Peyer's patch (tissue), 4 donors: ENCODE measurements at regions not wholly inside any gene's neighbourhood (a gene's known extent, or its start where the extent isn't known, plus 50 kb on each side); places are given as distances from the start of the nearest gene placed in this dataset.

Source experiments
- DNase-seq, 3 donors: peaks; one replicate each; pipeline ENCODE4 v3.0.0-alpha.2; 2017 to 2019
- H3K27ac ChIP-seq, 4 donors: fragments of 200-600 bp; sonication (generic); one replicate each; pipeline ENCODE4 v1.5.1; 2016 to 2019
- H3K27me3 ChIP-seq, 2 donors: fragments of 200-600 bp; sonication (generic); one replicate each; pipeline ENCODE4 v1.5.1; 2019
- H3K36me3 ChIP-seq, 3 donors: fragments of 200-600 bp; sonication (generic); one replicate each; pipeline ENCODE4 v1.5.1; 2016 to 2019
- H3K4me1 ChIP-seq, 4 donors: fragments of 200-600 bp; sonication (generic); one replicate each; pipeline ENCODE4 v1.5.1; 2016 to 2019
- H3K4me3 ChIP-seq, 4 donors: fragments of 200-600 bp; sonication (generic); 1 replicate in 3 of 4; 2 replicates in 1 of 4; pipeline ENCODE4 v1.5.1; 2016 to 2019; ENCODE audit warnings: mild to moderate bottlenecking in 1 of 4
- H3K9me3 ChIP-seq, 4 donors: fragments of 200-600 bp; sonication (generic); one replicate each; pipeline ENCODE4 v1.5.1; 2016 to 2019; ENCODE audit warnings: mild to moderate bottlenecking in 1 of 4
- POLR2A ChIP-seq, 2 donors: fragments of 450-650 bp; IDR thresholded peaks; one replicate each; pipeline ENCODE4 v1.5.1; 2017; ENCODE audit warnings: antibody characterized with exemption in 2 of 2, mild to moderate bottlenecking in 2 of 2, moderate library complexity in 2 of 2
- TF ChIP-seq, protein P1 (sequence below), 6 experiments: fragments of 450-650 bp in 4 of 6; fragments of 200-600 bp in 2 of 6; sonication (generic) in 1 of 6; IDR thresholded peaks; one replicate each; pipeline ENCODE4 v1.5.1; 2017 to 2019; ENCODE audit warnings: antibody characterized with exemption in 6 of 6, mild to moderate bottlenecking in 3 of 6, moderate library complexity in 1 of 6

GRCh38 chr14:97640031-97640430 is 842.8 kb downstream of the VRK1 start:
- no peaks in the 10 kb centered on the region for H3K27me3 ChIP-seq
- no peak overlapping the region for H3K4me3 ChIP-seq
- no peak for DNase-seq
- H3K9me3 ChIP-seq: no peaks in the 10 kb centered on the region
- H3K4me1 ChIP-seq: no peaks in the 10 kb centered on the region
- TF ChIP-seq, protein P1, sequence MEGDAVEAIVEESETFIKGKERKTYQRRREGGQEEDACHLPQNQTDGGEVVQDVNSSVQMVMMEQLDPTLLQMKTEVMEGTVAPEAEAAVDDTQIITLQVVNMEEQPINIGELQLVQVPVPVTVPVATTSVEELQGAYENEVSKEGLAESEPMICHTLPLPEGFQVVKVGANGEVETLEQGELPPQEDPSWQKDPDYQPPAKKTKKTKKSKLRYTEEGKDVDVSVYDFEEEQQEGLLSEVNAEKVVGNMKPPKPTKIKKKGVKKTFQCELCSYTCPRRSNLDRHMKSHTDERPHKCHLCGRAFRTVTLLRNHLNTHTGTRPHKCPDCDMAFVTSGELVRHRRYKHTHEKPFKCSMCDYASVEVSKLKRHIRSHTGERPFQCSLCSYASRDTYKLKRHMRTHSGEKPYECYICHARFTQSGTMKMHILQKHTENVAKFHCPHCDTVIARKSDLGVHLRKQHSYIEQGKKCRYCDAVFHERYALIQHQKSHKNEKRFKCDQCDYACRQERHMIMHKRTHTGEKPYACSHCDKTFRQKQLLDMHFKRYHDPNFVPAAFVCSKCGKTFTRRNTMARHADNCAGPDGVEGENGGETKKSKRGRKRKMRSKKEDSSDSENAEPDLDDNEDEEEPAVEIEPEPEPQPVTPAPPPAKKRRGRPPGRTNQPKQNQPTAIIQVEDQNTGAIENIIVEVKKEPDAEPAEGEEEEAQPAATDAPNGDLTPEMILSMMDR (IDR thresholded peaks at IDR 0.05): no peak
- no peak for TF ChIP-seq POLR2A (IDR thresholded peaks at IDR 0.05)
- no peaks in the 10 kb centered on the region for H3K36me3 ChIP-seq
- no peak overlapping the region for H3K27ac ChIP-seq

DNA sequence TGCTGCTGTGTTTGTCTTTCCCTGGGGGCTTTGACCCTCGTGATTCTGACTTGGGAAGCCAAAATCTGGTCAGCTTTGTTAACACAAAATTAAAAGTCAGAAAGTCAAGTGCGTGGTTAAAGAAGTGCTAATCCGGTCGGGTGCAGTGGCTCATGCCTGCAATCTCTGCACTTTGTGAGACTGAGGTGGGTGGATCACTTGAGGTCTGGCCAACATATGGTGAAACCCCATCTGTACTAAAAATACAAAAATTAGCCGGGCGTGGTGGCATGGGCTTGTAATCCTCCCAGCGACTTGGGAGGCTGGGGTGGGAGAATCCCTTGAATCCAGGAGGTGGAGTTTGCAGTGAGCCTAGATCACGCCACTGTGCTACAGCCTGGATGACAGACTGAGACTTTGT is 844.6 kb downstream of the VRK1 start:
- H3K9me3 ChIP-seq: no peaks in the 10 kb centered on the region
- H3K36me3 ChIP-seq: no peaks in the 10 kb centered on the region
- no peak for DNase-seq
- TF ChIP-seq, protein P1 (IDR thresholded peaks at IDR 0.05): no peak
- TF ChIP-seq POLR2A (IDR thresholded peaks at IDR 0.05): no peak
- H3K27ac ChIP-seq: no peak overlapping the region
- no peak overlapping the region for H3K4me3 ChIP-seq
- H3K27me3 ChIP-seq: no peaks in the 10 kb centered on the region
- H3K4me1 ChIP-seq: no peaks in the 10 kb centered on the region

GRCh38 chr14:97642631-97643030 is 845.4 kb downstream of the VRK1 start:
- Histone ChIP-seq H3K4me3 (no peak overlapping the region), H3K27me3 (no peaks in the 10 kb centered on the region), H3K36me3 (no peaks in the 10 kb centered on the region), H3K4me1 (no peaks in the 10 kb centered on the region), H3K9me3 (no peaks in the 10 kb centered on the region), H3K27ac (no peak overlapping the region)
- TF ChIP-seq POLR2A (IDR thresholded peaks at IDR 0.05): no peak
- TF ChIP-seq, protein P1 (IDR thresholded peaks at IDR 0.05): no peak
- DNase-seq: no peak

DNA sequence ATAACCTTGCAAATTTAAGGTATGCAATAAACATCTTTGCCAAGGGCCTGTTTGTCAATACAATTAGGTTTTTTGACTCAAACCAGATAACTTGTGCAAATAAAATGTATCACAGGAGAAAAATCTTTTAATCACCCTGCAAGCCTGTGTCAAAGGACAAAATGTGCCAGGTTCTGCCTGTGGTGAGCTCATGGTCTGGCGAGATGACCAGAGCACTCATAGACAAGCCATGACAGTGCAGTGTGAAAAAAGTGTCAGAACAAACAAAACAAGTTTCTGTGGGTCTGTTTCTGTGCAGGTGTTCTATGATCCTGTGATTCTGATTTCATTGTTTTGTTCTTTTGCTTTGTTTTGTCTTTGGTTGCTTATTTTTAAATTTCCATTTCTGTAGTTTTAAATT is 847.2 kb downstream of the VRK1 start:
- Histone ChIP-seq H3K36me3 (no peaks in the 10 kb centered on the region), H3K4me3 (no peak overlapping the region), H3K27ac (no peak overlapping the region), H3K27me3 (no peaks in the 10 kb centered on the region), H3K9me3 (no peaks in the 10 kb centered on the region), H3K4me1 (no peaks in the 10 kb centered on the region)
- DNase-seq: no peak
- TF ChIP-seq POLR2A (IDR thresholded peaks at IDR 0.05): no peak
- TF ChIP-seq, protein P1 (IDR thresholded peaks at IDR 0.05): no peak

GRCh38 chr14:97649752-97650151 is 852.6 kb downstream of the VRK1 start:
- H3K4me3 ChIP-seq: no peak overlapping the region
- no peaks in the 10 kb centered on the region for H3K36me3 ChIP-seq
- no peaks in the 10 kb centered on the region for H3K9me3 ChIP-seq
- H3K27me3 ChIP-seq: no peaks in the 10 kb centered on the region
- H3K4me1 ChIP-seq: no peaks in the 10 kb centered on the region
- TF ChIP-seq POLR2A (IDR thresholded peaks at IDR 0.05): no peak
- TF ChIP-seq, protein P1 (IDR thresholded peaks at IDR 0.05): no peak
- DNase-seq: no peak
- H3K27ac ChIP-seq: no peak overlapping the region
